ENCODE measurements at regions not wholly inside any gene's neighbourhood (a gene's known extent, or its start where the extent isn't known, plus 50 kb on each side); places are given as distances from the start of the nearest gene placed in this dataset.
"Not testable (repeated sequence)": the region's sequence is repeated elsewhere in the genome, so short reads cannot be mapped to it uniquely, and the experiment has no call there.

DNA sequence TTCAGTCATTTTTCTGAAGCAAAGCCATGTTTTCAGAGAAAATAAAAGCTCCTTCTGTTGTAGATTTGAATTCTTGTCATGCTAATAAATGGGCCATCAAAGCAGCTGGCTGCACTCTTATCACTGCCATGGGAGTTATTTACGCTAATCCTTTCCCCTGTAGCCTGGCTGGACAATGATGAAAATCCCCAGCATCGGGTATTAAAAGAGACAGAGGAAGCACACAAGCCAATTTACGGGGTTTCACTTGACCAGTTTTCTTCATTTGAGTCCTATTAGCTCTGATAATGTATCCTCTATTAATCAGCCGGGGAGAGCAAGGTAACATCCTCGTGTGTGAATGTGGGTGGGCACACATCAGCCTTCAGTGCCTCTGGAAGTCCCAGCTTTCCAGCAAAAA is 470.2 kb upstream of the API5 start:
- FAIRE-seq (no peak), DNase-seq (ENCODE audit: extremely low spot score, insufficient read length, low read depth) (no peak)

DNA sequence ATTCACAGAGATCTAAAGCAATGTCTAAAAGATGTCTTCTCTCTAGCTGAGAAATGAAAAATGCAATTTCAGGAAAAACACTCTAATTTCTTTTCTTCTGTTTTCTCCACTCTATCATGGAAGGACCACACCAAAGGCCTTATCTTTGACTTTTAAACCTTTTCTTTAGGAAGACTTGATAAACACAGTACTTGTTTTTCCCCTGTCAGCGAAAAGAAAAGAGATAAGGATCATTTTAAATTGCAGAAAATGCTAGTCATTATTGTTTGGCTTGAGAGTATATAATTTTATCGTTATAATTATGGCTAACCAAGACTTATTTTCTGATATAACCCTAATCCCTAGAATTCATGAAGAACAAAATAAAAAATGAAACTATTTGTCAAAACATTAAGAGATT is 462.4 kb upstream of the API5 start:
- FAIRE-seq (no peak), DNase-seq (ENCODE audit: extremely low spot score, insufficient read length, low read depth) (no peak)

DNA sequence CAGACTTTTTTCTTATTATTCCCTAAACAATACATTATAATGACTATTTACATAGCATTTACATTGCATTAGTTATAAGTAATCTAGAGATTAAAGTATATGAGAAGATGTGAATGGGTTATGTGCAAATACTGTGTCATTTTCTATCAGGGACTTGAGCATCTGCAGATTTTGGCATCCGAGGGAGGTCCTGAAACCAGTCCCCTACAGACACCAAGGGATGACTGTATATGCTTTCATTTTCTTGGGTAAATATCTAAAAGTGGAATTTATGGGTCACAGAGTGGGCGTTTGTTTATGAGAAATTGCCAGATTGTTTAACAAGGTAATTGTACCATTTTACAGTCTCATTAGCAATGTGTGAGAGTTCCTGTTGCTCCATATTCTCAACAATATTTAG is 454.5 kb upstream of the API5 start:
- FAIRE-seq, result no peak
- DNase-seq (ENCODE audit: extremely low spot score, insufficient read length, low read depth), result no peak

DNA sequence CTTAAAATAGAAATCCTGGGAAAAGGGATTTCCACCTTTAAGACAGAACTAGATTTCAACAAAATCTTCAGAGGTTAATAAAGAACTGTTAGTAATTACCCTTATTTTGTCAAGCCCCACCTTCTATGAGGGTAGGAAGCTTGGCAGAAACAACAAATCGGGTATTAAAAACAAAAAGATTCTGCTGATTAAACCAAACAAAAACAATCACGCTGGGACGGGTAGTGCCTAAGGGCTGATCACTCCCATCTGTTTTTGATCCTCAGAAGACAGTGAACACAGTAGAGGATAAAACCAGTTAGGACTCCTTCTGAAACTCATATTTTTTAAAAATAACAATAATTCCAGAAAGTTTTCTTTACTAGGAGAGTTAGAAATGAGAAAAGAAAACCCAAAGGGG is 441.3 kb upstream of the API5 start:
- no peak for DNase-seq (ENCODE audit: extremely low spot score, insufficient read length, low read depth)

DNA sequence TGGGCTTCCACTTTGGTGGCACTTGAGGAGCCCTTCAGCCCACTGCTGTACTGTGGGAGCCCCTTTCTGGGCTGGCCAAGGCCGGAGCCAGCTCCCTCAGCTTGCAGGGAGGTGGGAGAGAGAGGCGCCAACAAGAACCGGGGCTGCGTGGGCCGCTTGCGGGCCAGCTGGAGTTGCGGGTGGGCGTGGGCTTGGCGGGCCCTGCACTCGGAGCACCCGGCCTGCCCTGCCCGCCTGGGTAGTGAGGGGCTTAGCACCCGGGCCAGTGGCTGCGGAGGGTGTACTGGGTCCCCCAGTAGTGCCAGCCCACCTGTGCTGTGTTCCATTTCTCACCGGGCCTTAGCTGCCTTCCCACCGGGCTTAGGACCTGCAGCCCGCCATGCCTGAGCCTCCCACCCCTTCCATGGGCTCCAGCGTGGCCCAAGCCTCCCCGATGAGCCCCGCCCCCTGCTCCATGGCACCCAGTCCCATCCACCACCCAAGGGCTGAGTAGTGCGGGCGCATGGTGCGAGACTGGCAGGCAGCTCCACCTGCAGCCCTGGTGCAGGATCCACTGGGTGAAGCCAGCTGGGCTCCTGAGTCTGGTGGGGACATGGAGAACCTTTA is 437.9 kb upstream of the API5 start:
- DNase-seq (ENCODE audit: extremely low spot score, insufficient read length, low read depth); FAIRE-seq: not testable (repeated sequence)

More for the DNA sequence above, 441.3 kb upstream of the API5 start:
- FAIRE-seq, result no peak

DNA sequence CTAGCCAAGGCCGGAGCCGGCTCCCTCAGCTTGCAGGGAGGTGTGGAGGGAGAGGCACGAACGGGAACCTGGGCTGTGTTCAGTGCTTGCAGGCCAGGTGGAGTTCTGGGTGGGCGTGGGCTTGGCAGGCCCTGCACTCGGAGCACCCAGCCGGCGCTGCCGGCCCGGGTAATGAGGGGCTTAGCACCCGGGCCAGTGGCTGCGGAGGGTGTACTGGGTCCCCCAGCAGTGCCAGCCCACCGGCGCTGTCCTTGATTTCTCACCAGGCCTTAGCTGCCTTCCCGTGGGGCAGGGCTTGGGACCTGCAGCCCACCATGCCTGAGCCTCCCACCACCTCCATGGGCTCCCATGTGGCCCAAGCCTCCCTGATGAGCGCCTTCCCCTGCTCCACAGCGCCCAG is 430.5 kb upstream of the API5 start:
- DNase-seq (ENCODE audit: extremely low spot score, insufficient read length, low read depth); FAIRE-seq: not testable (repeated sequence)

DNA sequence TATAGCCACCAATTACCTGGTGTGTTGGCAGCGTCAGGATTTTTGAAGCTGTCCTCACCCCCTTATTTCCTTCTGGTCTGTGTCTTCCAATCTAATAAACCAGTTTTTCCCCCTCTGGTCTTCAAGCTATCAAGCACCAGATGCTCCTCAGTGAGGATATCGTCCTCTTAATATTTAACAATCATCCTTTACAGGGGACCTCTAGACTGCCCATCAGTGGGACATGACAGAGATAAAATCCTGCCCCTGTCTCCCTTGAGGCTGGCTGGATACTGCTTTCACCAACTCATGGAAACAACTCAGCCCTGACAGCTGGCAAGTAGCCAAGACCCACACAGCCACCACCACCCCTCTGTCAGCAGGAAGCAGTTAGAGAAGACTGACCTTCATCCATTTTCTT is 421.0 kb upstream of the API5 start:
- FAIRE-seq, result no peak
- no peak for DNase-seq (ENCODE audit: extremely low spot score, insufficient read length, low read depth)

DNA sequence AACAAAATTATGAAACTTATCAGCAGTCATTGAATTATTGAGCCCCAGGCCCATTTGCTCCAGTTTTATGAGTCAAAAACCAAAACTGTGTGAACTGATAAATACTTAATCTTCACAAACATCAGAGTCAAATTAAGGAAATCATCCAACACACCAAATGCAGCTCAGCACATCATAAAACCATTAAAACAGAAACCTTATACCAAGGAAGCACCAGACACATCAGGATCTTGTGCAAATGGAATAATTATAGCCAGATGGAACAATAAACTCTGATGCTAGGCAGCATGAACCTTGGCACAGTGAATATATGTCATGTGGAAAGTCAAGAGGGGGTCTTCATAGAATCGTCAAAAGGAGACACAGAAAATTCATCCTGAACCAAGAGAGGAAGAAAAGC is 410.7 kb upstream of the API5 start:
- DNase-seq (ENCODE audit: extremely low spot score, insufficient read length, low read depth) (no peak), FAIRE-seq (no peak)

DNA sequence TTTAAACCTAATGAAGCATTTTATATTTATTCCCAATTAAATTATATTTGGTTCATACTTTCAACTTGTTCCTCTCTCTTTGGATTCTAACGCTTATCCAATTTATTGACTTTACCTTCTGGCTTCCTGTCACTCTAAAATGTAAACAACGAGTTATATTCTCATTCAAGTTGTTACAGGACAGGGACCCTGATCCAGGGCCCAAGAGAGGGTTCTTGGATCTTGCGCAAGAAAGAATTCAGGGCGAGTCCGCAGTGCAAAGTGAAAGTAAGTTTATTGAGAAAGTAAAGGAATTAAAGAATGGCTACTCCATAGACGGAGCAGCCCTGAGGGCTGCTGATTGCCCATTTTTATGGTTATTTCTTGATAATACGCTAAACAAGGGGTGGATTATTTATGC is 405.6 kb upstream of the API5 start:
- FAIRE-seq, result no peak
- no peak for DNase-seq (ENCODE audit: extremely low spot score, insufficient read length, low read depth)

DNA sequence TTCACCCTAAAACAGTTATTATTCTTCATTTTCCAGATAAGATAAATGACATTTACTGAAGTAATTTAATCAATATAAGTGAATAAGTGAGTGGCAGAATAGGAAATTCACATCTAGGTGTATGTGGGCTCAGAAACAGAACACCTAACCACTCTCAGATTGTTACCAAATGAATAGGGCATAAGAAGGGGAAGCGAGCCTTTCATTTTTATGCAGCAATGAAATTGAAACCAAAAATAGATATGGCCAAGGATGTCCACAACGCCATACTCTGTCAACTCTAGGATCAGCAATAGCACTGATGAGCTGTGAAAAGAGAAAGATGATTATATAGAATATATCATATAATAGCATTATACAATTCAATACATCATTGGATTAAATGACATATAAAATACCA is 398.1 kb upstream of the API5 start:
- DNase-seq (ENCODE audit: extremely low spot score, insufficient read length, low read depth) (no peak), FAIRE-seq (no peak)

DNA sequence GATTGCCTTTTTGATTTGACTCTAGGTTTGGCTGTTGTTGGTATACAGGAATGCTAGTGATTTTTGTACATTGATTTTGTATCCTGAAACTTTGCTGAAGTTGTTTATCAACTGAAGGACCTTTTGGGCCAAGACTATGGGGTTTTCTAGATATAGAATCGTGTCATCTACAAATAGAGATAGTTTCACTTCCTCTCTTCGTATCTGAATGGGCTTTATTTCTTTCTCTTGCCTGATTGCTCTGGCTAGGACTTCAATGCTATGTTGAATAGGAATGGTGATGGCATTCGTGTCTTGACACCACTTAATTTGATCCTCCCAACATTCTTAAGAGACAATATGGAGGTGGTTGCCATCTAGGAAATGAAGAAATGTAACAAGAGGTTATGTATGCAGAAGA is 388.1 kb upstream of the API5 start:
- DNase-seq (ENCODE audit: extremely low spot score, insufficient read length, low read depth) (no peak), FAIRE-seq (no peak)

DNA sequence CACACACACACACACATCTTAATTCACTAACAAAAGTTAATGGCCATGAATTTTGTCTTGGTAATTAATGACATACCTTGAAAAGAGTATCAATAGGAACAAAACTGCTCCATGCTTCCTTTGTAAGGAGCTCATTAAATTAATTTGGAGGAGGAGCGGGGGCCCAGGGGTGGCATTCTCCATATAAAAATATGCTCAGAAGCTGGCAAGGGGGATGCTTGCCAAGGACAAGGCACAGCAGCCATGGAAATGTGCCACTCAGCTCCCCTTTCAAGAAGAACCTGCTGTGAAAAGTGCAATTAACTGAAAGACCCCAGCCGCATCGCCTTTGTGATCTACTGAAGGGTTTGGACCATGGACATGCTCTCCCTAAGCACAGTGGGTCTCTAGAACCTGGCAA is 385.9 kb upstream of the API5 start:
- no peak for FAIRE-seq
- no peak for DNase-seq (ENCODE audit: extremely low spot score, insufficient read length, low read depth)

DNA sequence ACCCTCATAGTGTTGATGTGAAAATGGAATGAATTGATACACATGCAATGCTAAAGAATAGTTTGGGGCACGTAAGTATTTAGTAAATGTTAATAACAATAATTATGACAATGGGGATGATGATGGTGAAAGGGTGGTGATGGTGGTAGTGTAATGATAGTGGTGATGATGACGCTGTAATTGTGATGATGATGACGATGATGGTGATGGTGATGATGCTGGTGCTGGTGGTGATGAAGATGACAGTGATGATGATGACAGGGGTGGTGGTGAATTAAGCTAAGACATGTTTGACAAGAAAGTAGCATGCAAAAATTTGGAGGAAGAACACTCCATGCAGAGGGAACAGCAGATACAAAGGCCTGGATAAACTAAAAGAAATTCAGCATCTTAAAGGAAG is 364.4 kb upstream of the API5 start:
- DNase-seq (ENCODE audit: extremely low spot score, insufficient read length, low read depth) (no peak), FAIRE-seq (no peak)

DNA sequence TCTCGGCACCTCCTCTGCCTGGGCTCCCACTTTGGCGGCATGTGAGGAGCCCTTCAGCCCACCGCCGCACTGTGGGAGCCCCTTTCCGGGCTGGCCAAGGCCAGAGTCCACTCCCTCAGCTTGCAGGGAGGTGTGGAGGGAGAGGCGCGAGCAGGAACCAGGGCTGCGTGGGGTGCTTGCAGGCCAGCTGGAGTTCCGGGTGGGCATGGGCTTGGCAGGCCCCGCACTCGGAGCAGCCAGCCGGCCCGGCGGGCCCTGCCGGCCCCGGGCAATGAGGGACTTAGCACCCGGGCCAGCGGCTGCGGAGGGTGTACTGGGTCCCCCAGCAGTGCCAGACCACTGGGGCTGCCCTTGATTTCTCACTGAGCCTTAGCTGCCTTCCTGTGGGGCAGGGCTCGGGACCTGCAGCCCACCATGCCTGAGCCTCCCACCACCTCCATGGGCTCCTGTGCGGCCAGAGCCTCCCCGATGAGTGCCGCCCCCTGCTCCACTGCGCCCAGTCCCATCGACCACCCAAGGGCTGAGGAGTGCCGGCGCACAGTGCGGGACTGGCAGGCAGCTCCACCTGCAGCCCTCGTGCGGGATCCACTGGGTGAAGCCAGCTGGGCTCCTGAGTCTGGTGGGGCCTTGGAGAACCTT is 361.9 kb upstream of the API5 start:
- not testable (repeated sequence) for FAIRE-seq; DNase-seq (ENCODE audit: extremely low spot score, insufficient read length, low read depth)

DNA sequence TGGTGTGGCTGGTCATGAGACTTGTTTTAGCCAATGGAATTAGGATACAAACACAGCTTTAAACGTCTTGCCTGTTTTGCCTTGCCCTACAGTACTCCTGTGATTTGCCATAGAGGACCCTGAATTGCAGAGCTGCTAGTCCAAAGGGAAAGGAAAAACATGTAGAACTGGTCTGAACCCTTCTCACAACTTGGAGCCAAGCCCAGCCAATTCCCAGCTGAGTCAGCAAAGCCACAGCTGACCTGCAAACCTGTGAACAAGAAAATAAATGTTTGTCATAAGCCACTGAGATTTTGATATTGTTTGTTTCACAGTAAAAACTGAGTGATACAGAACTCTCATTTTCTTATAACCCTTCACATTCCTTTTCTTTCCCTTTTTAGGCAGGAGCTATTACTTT is 360.5 kb upstream of the API5 start:
- no peak for FAIRE-seq
- no peak for DNase-seq (ENCODE audit: extremely low spot score, insufficient read length, low read depth)

DNA sequence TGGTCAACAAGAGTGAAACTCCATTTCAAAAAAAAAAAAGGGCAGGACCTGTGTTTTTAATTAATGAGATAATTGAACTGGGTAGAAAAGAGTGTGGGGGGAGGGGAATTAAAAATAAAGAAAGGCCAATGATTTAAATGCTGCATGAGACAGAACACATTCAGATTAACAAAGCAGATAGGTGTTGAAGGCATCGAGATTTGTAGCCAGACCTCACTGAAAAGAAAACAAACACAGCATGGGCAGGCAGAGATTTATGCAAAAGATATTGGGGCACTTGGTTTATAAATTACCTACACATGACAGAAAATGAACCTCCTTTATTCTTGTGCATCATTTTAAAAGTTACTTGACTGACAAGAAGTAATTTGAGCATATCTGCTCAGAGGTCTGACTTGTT is 354.0 kb upstream of the API5 start:
- DNase-seq (ENCODE audit: extremely low spot score, insufficient read length, low read depth) (no peak), FAIRE-seq (no peak)

DNA sequence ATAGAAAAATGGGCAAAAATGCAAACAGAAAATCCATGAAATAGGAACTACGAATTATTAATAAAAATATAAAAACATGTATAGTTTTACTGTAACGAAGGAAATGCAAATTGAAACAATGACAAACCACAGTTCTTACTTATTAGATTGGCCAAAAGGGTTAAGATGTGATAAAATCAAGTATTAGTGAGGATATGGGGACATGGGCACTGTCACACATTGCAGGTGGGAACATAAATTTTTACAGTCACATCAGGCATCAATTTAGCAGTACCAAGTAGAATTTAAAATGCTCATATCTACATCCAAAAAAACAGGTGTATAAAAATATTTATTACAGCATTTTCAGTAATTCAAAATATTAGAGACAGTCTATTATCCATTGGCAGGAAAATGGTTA is 353.2 kb upstream of the API5 start:
- FAIRE-seq (no peak), DNase-seq (ENCODE audit: extremely low spot score, insufficient read length, low read depth) (no peak)

DNA sequence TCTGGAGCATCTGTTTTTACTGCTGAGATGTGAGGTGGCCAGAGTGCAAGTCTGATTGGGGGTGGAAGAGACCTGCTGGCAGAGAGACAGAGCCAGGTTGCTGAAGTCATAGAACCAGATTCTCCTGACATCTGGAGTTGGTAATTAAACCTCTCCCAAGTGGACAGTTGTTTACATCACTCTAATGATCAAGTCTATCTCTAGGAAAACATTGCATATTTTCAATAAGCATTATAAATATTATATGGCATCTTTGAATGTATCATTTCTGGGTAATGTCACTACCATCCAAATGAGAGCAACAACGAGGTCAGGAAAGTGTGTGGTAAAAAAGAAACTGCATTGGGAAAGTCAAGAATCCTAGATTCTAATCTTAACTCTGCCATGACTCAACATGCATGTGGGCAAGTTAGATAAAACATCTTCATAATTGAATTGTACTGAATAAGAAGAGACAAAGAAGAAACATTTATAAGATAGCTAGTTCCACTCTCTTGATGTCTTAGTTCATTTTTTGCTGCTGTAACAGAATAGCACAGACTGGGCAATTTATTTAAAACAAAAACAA is 351.2 kb upstream of the API5 start:
- DNase-seq (ENCODE audit: extremely low spot score, insufficient read length, low read depth), result no peak

DNA sequence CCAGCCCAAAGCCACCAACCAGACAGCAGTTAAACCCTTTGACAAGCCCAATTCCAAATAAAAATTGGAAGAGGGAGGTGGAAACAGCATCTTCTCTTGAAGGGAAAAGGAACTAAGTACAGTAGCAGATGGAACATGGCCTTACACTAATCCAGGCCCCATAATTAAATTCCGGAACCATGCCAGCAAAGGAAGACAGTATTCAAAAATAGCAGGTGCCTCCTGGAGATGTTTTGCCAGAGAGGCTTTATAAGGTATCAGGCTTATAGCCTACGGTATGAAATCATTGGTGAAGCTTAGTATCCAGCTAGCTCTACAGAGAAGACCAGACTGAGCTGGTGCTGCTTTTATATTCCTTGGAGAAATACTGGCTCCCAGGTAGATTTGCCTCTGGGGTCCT is 344.1 kb upstream of the API5 start:
- no peak for DNase-seq (ENCODE audit: extremely low spot score, insufficient read length, low read depth)
- FAIRE-seq, result no peak

More for the DNA sequence above, 351.2 kb upstream of the API5 start:
- FAIRE-seq, result no peak

DNA sequence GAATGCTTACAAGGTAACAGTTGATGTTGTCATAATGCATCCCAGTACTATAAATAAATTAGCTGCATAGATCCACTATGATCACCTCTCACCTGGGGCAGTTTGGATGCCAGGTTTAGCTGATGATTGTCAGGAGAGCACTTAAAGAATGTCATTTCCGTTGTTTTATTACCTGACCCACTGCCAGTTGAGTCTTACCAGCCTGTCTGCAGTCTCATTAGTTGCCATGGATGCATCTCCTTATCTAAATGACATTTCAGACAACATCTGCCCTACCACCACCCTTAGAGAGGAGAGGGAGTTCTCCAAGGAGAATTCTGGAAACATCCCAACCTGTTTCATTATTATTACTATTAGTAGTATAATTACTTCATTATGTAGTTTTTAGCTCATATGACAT is 339.1 kb upstream of the API5 start:
- DNase-seq (ENCODE audit: extremely low spot score, insufficient read length, low read depth) (no peak), FAIRE-seq (no peak)

DNA sequence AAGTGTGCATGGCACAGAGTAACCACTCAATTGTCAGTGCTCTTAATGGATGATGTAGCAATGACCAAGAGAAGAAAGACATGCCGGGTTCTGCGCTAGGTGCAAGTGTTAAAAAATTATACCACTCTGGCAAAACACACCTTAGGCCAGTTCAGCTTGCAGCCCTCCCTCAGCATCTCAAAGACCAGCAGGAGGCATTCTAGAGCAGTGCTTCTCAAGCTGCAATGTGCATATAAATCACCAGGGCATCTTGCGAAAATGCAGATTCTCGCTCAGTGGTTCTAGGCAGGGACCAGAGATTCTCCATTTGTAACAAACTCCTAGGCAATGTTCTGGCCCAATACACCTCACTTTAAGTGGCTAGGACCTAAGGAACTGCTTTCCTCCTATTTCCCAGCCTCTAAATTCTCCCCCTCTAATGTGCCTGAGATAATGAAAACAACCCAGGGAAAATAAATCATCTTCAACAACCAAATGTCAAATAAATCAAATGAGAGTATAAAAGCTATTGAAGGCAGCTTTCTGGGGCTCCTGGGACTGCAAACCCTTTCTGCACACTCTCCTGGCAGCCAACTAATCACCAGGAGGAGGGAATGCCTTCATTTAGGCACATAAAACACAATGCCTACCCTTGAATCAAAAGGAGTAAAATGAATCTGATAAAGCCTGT is 337.2 kb upstream of the API5 start:
- DNase-seq (ENCODE audit: extremely low spot score, insufficient read length, low read depth) (no peak), FAIRE-seq (no peak)
